MCF 10A (cell line): ENCODE measurements at regions not wholly inside any gene's neighbourhood (a gene's known extent, or its start where the extent isn't known, plus 50 kb on each side); places are given as distances from the start of the nearest gene placed in this dataset.

Experiments
- BruUV-seq: library from RNA; stranded (reverse); fragments of 400-500 nt; replicated peaks from 2 replicates; lab custom pipeline; 2021; lab: Mats Ljungman, UMichigan
- CTCF ChIA-PET: fragments of 300-600 bp; sonication (Branson Sonifier 250); formaldehyde crosslinking; extraction: SDS; loops from one replicate; lab custom pipeline; 2021; ENCODE audit warnings: antibody characterized with exemption, inconsistent platforms; lab: Yijun Ruan, JAX
- POLR2A ChIA-PET: fragments of 300-600, 350-650 bp; sonication (Branson Sonifier 250); formaldehyde crosslinking; extraction: SDS; loops from one replicate; lab custom pipeline; 2020; ENCODE audit warnings: antibody characterized with exemption, inconsistent platforms; lab: Yijun Ruan, JAX
- DNase-seq: peaks from one replicate; pipeline ENCODE4 v3.0.0-alpha.2; 2018; ENCODE audit not compliant: unreplicated experiment
- H3K27ac Mint-ChIP-seq: one replicate; pipeline ENCODE4 v1.8.0; 2022; ENCODE audit warnings: mild to moderate bottlenecking, low read depth, mixed read lengths; ENCODE audit not compliant: unreplicated experiment
- H3K27me3 Mint-ChIP-seq: one replicate; pipeline ENCODE4 v1.8.0; 2022; ENCODE audit warnings: mixed read lengths; ENCODE audit not compliant: insufficient read depth, unreplicated experiment
- H3K36me3 Mint-ChIP-seq: one replicate; pipeline ENCODE4 v1.8.0; 2022; ENCODE audit warnings: mild to moderate bottlenecking, moderate library complexity, mixed read lengths; ENCODE audit not compliant: insufficient read depth, unreplicated experiment
- H3K4me1 Mint-ChIP-seq: one replicate; pipeline ENCODE4 v1.8.0; 2022; ENCODE audit warnings: mixed read lengths; ENCODE audit not compliant: insufficient read depth, unreplicated experiment
- H3K4me3 Mint-ChIP-seq: one replicate; pipeline ENCODE4 v1.8.0; 2022; ENCODE audit warnings: mild to moderate bottlenecking, moderate library complexity, mixed read lengths; ENCODE audit not compliant: unreplicated experiment
- H3K9me3 Mint-ChIP-seq: one replicate; pipeline ENCODE4 v1.8.0; 2022; ENCODE audit warnings: mixed read lengths; ENCODE audit not compliant: unreplicated experiment
- CTCF ChIP-seq: fragments of 200-600 bp; IDR thresholded peaks from one replicate; pipeline ENCODE4 v1.8.0; 2022; ENCODE audit warnings: antibody characterized with exemption, mild to moderate bottlenecking; ENCODE audit not compliant: unreplicated experiment
- intact Hi-C: fragments of 100-400 bp; cut with micrococcal nuclease; formaldehyde crosslinking; loops from 2 replicates; pipeline ENCODE4 v1.14.1; 2022

GRCh38 chrX:127390316-127390715, 570.8 kb downstream of the PRR32 start:
- ChIA-PET CTCF (no interaction called here), POLR2A (no interaction called here)
- intact Hi-C loops: no loop called here
- Mint-ChIP-seq H3K4me3 (no peak overlapping the region), H3K4me1 (no peaks in the 10 kb centered on the region), H3K27me3 (no peaks in the 10 kb centered on the region), H3K36me3 (no peaks in the 10 kb centered on the region), H3K9me3 (no peaks in the 10 kb centered on the region), H3K27ac (no peak overlapping the region)
- no peak for DNase-seq
- BruUV-seq: no TSS peak
- no peak for TF ChIP-seq CTCF

GRCh38 chrX:127389900-127390299, 570.4 kb downstream of the PRR32 start:
- no peak overlapping the region for H3K27ac Mint-ChIP-seq
- H3K4me1 Mint-ChIP-seq: no peaks in the 10 kb centered on the region
- no peak for DNase-seq
- CTCF ChIA-PET: no interaction called here
- TF ChIP-seq CTCF: no peak
- no peak overlapping the region for H3K4me3 Mint-ChIP-seq
- no peaks in the 10 kb centered on the region for H3K9me3 Mint-ChIP-seq
- no peaks in the 10 kb centered on the region for H3K36me3 Mint-ChIP-seq
- intact Hi-C loops: no loop called here
- no TSS peak for BruUV-seq
- POLR2A ChIA-PET: interaction anchor here (0.7 kb wide), 1 partner anchor 54 kb away, joined by 3 read pairs; no protein-coding TSS in a partner anchor
- H3K27me3 Mint-ChIP-seq: no peaks in the 10 kb centered on the region
